ENCODE measurements at regions not wholly inside any gene's neighbourhood (a gene's known extent, or its start where the extent isn't known, plus 50 kb on each side); places are given as distances from the start of the nearest gene placed in this dataset.

- H3K79me2 ChIP-seq (ENCODE audit: insufficient read depth, low read depth, low read length) = no peaks in the 10 kb centered on the region
- H3K9me2 ChIP-seq (ENCODE audit: insufficient read depth, low read length) = no peaks in the 10 kb centered on the region
- no TSS peak for BruUV-seq (replicated peaks)
- no peak overlapping the region for H3K4me2 ChIP-seq (ENCODE audit: low read length)
- intact Hi-C loops (cut with micrococcal nuclease; ENCODE audit: unreplicated experiment) = no loop called here
- H3K4me3 ChIP-seq (ENCODE audit: low read depth, low read length, poor library complexity, severe bottlenecking) = no peak overlapping the region
- DNase-seq (ENCODE audit: low spot score) = no peak
- H3K4me1 ChIP-seq (ENCODE audit: insufficient read depth, low read length, poor library complexity, severe bottlenecking) = no peaks in the 10 kb centered on the region
- H3K27ac ChIP-seq (ENCODE audit: low read depth, low read length, poor library complexity, severe bottlenecking) = no peak overlapping the region
- no peak for TF ChIP-seq CTCF (conservative IDR thresholded peaks at IDR 0.05; ENCODE audit: low read length)
- TF ChIP-seq EZH2phosphoT487 (IDR thresholded peaks at IDR 0.05; ENCODE audit: borderline replicate concordance, low read depth, low read length) = no peak
- H3K36me3 ChIP-seq (ENCODE audit: insufficient read depth, low read length) = no peaks in the 10 kb centered on the region
- no peak overlapping the region for H2AFZ ChIP-seq (ENCODE audit: low read length)
- no peaks in the 10 kb centered on the region for H4K20me1 ChIP-seq (ENCODE audit: insufficient read depth, low read length)
- CTCF ChIA-PET (ENCODE audit: unreplicated experiment) = no interaction called here
- POLR2A ChIA-PET = no interaction called here
- no peaks in the 10 kb centered on the region for H3K9me3 ChIP-seq (ENCODE audit: low read length)
Observed at GRCh38 chr12:66944365-66944764, 265.5 kb upstream of the GRIP1 start.

GRCh38 chr12:66945189-66945817, 266.4 kb upstream of the GRIP1 start:
- POLR2A ChIA-PET = no interaction called here
- no peaks in the 10 kb centered on the region for H3K9me3 ChIP-seq (ENCODE audit: low read length)
- CTCF ChIA-PET (ENCODE audit: unreplicated experiment) = no interaction called here
- BruUV-seq (replicated peaks) = no TSS peak
- H3K4me3 ChIP-seq (ENCODE audit: low read depth, low read length, poor library complexity, severe bottlenecking) = no peak overlapping the region
- no peaks in the 10 kb centered on the region for H3K36me3 ChIP-seq (ENCODE audit: insufficient read depth, low read length)
- H3K79me2 ChIP-seq (ENCODE audit: insufficient read depth, low read depth, low read length) = no peaks in the 10 kb centered on the region
- no peak overlapping the region for H2AFZ ChIP-seq (ENCODE audit: low read length)
- TF ChIP-seq EZH2phosphoT487 (IDR thresholded peaks at IDR 0.05; ENCODE audit: borderline replicate concordance, low read depth, low read length) (no peak), CTCF (conservative IDR thresholded peaks at IDR 0.05; ENCODE audit: low read length) (no peak)
- H3K4me1 ChIP-seq (ENCODE audit: insufficient read depth, low read length, poor library complexity, severe bottlenecking) = no peaks in the 10 kb centered on the region
- H4K20me1 ChIP-seq (ENCODE audit: insufficient read depth, low read length) = no peaks in the 10 kb centered on the region
- H3K9me2 ChIP-seq (ENCODE audit: insufficient read depth, low read length) = no peaks in the 10 kb centered on the region
- no peak overlapping the region for H3K4me2 ChIP-seq (ENCODE audit: low read length)
- H3K27ac ChIP-seq (ENCODE audit: low read depth, low read length, poor library complexity, severe bottlenecking) = no peak overlapping the region
- no peak for DNase-seq (ENCODE audit: low spot score)
- intact Hi-C loops (cut with micrococcal nuclease; ENCODE audit: unreplicated experiment) = no loop called here

GRCh38 chr12:66947119-66947518, 268.2 kb upstream of the GRIP1 start:
- Histone ChIP-seq H3K9me3 (ENCODE audit: low read length) (no peaks in the 10 kb centered on the region), H3K9me2 (ENCODE audit: insufficient read depth, low read length) (no peaks in the 10 kb centered on the region), H3K79me2 (ENCODE audit: insufficient read depth, low read depth, low read length) (no peaks in the 10 kb centered on the region), H3K4me1 (ENCODE audit: insufficient read depth, low read length, poor library complexity, severe bottlenecking) (no peaks in the 10 kb centered on the region), H3K36me3 (ENCODE audit: insufficient read depth, low read length) (no peaks in the 10 kb centered on the region), H3K4me2 (ENCODE audit: low read length) (no peak overlapping the region), H2AFZ (ENCODE audit: low read length) (no peak overlapping the region), H4K20me1 (ENCODE audit: insufficient read depth, low read length) (no peaks in the 10 kb centered on the region), H3K4me3 (ENCODE audit: low read depth, low read length, poor library complexity, severe bottlenecking) (no peak overlapping the region), H3K27ac (ENCODE audit: low read depth, low read length, poor library complexity, severe bottlenecking) (no peak overlapping the region)
- intact Hi-C loops (cut with micrococcal nuclease; ENCODE audit: unreplicated experiment) = no loop called here
- no peak for DNase-seq (ENCODE audit: low spot score)
- no TSS peak for BruUV-seq (replicated peaks)
- ChIA-PET CTCF (ENCODE audit: unreplicated experiment) (no interaction called here), POLR2A (no interaction called here)
- TF ChIP-seq CTCF (conservative IDR thresholded peaks at IDR 0.05; ENCODE audit: low read length) = no peak
- no peak for TF ChIP-seq EZH2phosphoT487 (IDR thresholded peaks at IDR 0.05; ENCODE audit: borderline replicate concordance, low read depth, low read length)
